Sigmoid colon (tissue), 6 donors: ENCODE measurements at regions not wholly inside any gene's neighbourhood (a gene's known extent, or its start where the extent isn't known, plus 50 kb on each side); places are given as distances from the start of the nearest gene placed in this dataset.

Source experiments
- DNase-seq: peaks from one replicate; pipeline ENCODE4 v3.0.0-alpha.2; 2019
- H3K27ac ChIP-seq, 4 donors: fragments of 200-600 bp; sonication (generic); one replicate each; pipeline ENCODE4 v1.5.1; 2016 to 2019; ENCODE audit warnings: mild to moderate bottlenecking in 1 of 4
- H3K27me3 ChIP-seq, 3 donors: fragments of 200-600 bp; sonication (generic); one replicate each; pipeline ENCODE4 v1.5.1; 2019; ENCODE audit warnings: mild to moderate bottlenecking in 1 of 3
- H3K36me3 ChIP-seq, 4 donors: fragments of 200-600 bp; sonication (generic); one replicate each; pipeline ENCODE4 v1.5.1; 2016 to 2019
- H3K4me1 ChIP-seq, 4 donors: fragments of 200-600 bp; sonication (generic); one replicate each; pipeline ENCODE4 v1.5.1; 2017 to 2019
- H3K4me3 ChIP-seq, 4 donors: fragments of 200-600 bp; sonication (generic); one replicate each; pipeline ENCODE4 v1.5.1; 2017 to 2019; ENCODE audit warnings: mild to moderate bottlenecking in 2 of 4, moderate library complexity in 1 of 4
- H3K9me3 ChIP-seq, 4 donors: fragments of 200-600 bp in 3 of 4; sonication (generic) in 3 of 4; one replicate each; pipeline versions ENCODE4 v1.5.1 to v1.6.1; 2013 to 2019
- EP300 ChIP-seq, 4 donors: sonication (generic); formaldehyde crosslinking; IDR thresholded peaks; one replicate each; pipeline ENCODE4 v1.6.1; 2017; ENCODE audit warnings: antibody characterized with exemption in 4 of 4
- POLR2A ChIP-seq, 2 donors: fragments of 450-650 bp; IDR thresholded peaks; one replicate each; pipeline ENCODE4 v1.6.1; 2016; ENCODE audit warnings: antibody characterized with exemption in 2 of 2, mild to moderate bottlenecking in 2 of 2, moderate library complexity in 2 of 2
- POLR2AphosphoS5 ChIP-seq, 4 donors: sonication (generic); formaldehyde crosslinking; IDR thresholded peaks; one replicate each; pipeline ENCODE4 v1.6.1; 2017; ENCODE audit warnings: antibody characterized with exemption in 4 of 4
- WGBS, 2 donors: extraction: QIAGEN DNeasy Blood & Tissue Kit; methylation state at CpG; one replicate each; pipeline ENCODE4 v1.1.7; 2013; 5-methylcytosine and 5-hydroxymethylcytosine counted together
- intact Hi-C: fragments of 100-400 bp; cut with DNase I; formaldehyde crosslinking; loops from one replicate; pipeline ENCODE4 v1.15.1; 2023
- TF ChIP-seq, protein P1 (sequence below), 4 experiments: fragments of 450-650 bp in 3 of 4; fragments of 200-600 bp in 1 of 4; IDR thresholded peaks; one replicate each; pipeline ENCODE4 v1.5.1; 2016 to 2019; ENCODE audit warnings: antibody characterized with exemption in 4 of 4, mild to moderate bottlenecking in 3 of 4, moderate library complexity in 2 of 4
- donor health status: healthy with polysubstance abuse.
- donor health status: healthy.

DNA sequence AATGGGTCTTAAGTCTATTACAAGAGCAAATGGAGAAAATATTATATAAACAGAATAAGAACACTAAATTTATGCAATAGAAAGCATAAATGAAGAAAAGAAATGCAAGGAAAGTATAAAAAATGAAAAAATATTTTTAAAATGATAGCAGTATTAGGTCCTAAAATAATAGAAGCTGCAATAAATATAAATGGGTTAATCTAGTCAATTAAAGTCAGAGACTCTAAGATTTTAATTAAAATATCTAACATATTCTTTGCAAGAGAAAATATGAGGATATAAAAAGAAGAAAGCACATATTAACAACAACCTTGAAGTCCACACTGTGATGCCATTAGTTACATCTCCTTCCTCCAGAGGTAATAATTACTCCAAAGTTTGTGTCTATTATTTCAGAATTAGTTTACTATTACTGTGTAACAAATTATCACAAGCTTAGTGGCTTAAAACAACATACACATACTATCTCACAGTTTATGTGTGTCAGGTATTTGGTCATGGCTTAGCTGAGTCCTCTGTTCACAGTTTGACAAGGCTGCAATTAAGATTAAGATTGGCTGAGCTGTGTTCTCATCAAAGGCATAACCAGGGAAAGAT lies 174.9 kb downstream of the NAA11 start:
- no peaks in the 10 kb centered on the region for H3K4me1 ChIP-seq
- no peaks in the 10 kb centered on the region for H3K27me3 ChIP-seq
- no peak overlapping the region for H3K4me3 ChIP-seq
- no peak for DNase-seq
- intact Hi-C loops, result no loop called here
- no peaks in the 10 kb centered on the region for H3K36me3 ChIP-seq
- TF ChIP-seq EP300 (IDR thresholded peaks at IDR 0.05) (no peak), POLR2A (IDR thresholded peaks at IDR 0.05) (no peak), POLR2AphosphoS5 (IDR thresholded peaks at IDR 0.05) (no peak)
- TF ChIP-seq, protein P1, sequence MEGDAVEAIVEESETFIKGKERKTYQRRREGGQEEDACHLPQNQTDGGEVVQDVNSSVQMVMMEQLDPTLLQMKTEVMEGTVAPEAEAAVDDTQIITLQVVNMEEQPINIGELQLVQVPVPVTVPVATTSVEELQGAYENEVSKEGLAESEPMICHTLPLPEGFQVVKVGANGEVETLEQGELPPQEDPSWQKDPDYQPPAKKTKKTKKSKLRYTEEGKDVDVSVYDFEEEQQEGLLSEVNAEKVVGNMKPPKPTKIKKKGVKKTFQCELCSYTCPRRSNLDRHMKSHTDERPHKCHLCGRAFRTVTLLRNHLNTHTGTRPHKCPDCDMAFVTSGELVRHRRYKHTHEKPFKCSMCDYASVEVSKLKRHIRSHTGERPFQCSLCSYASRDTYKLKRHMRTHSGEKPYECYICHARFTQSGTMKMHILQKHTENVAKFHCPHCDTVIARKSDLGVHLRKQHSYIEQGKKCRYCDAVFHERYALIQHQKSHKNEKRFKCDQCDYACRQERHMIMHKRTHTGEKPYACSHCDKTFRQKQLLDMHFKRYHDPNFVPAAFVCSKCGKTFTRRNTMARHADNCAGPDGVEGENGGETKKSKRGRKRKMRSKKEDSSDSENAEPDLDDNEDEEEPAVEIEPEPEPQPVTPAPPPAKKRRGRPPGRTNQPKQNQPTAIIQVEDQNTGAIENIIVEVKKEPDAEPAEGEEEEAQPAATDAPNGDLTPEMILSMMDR (IDR thresholded peaks at IDR 0.05), result no peak
- no peak overlapping the region for H3K27ac ChIP-seq
- H3K9me3 ChIP-seq, result peaks cover 0 to 9% (median 2%) of the 10 kb centered on the region in 4 donors

DNA sequence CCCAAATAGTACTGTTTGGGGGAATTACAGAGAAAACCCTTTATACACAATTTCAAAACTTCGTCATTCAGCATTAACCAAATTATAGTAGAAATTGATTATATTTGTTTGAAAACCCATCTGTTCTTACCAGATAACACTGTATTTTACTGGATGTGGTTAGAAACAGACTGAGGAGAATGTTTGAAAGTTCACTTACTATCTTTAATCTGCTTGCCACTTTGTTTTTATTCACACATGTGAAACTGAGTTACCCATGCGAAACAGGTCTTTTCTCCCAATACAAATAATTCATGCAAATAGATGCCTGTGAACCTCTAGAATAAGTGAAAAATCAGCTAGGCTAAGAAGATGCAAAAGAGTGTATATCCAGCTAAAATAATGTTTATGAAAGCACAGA lies 177.5 kb downstream of the NAA11 start:
- Histone ChIP-seq H3K36me3 (no peaks in the 10 kb centered on the region), H3K4me3 (no peak overlapping the region), H3K4me1 (no peaks in the 10 kb centered on the region), H3K9me3 (peaks cover 0 to 13% (median 4%) of the 10 kb centered on the region in 4 donors), H3K27ac (no peak overlapping the region), H3K27me3 (no peaks in the 10 kb centered on the region)
- DNase-seq, result no peak
- 92 to 93% methylated on average over 2 of the region's 2 CpGs for WGBS, 2 donors
- intact Hi-C loops, result no loop called here
- TF ChIP-seq, protein P1 (IDR thresholded peaks at IDR 0.05), result no peak
- TF ChIP-seq EP300 (IDR thresholded peaks at IDR 0.05) (no peak), POLR2A (IDR thresholded peaks at IDR 0.05) (no peak), POLR2AphosphoS5 (IDR thresholded peaks at IDR 0.05) (no peak)

DNA sequence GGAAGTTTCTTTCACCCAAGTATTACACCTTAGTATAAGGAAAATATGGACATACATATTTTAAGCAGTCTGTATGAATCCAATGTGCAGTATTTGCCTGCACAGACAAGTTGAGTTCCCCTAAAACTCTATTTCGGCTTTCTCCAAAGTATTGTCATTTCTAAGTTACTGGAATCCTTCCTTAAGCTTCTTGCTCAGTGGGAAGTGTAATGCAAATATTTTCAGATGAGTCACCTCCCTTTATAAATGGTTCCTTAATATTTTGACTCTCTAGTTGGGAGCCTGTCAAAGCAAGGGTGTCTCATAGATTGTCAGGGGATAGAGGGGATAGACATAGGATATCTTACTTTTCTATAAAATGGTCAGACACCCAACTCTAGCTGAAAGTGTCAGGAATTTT lies 178.6 kb downstream of the NAA11 start:
- no peak overlapping the region for H3K4me3 ChIP-seq
- no peaks in the 10 kb centered on the region for H3K27me3 ChIP-seq
- H3K27ac ChIP-seq, result no peak overlapping the region
- no peaks in the 10 kb centered on the region for H3K4me1 ChIP-seq
- intact Hi-C loops, result no loop called here
- no peak for DNase-seq
- TF ChIP-seq POLR2AphosphoS5 (IDR thresholded peaks at IDR 0.05), result no peak
- no peak for TF ChIP-seq EP300 (IDR thresholded peaks at IDR 0.05)
- no peak for TF ChIP-seq POLR2A (IDR thresholded peaks at IDR 0.05)
- TF ChIP-seq, protein P1 (IDR thresholded peaks at IDR 0.05), result no peak
- H3K36me3 ChIP-seq, result no peaks in the 10 kb centered on the region
- peaks cover 0 to 13% (median 4%) of the 10 kb centered on the region in 4 donors for H3K9me3 ChIP-seq
- 91% methylated on average over 1 of the region's 1 CpG for WGBS, 2 donors

DNA sequence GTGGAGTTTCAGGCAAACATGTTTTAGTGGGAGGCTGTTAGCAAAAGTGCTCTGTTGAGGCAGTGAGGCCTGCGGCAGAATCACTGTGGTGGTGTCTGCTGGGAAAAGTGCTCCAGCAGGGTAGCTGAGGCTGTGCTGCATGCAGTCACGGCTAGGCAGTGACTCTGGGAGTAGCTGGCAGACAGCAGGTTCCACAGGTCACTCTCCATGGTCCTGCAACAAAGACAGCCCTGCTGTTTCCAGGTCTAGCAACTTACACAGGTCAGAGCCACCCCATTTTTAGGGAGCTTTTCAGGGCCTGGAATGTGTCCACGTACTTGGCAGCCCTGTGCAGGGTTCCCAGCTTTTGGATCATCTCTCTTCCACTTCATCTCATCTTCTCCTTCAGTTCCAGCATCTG lies 184.3 kb downstream of the NAA11 start:
- Histone ChIP-seq H3K4me1 (no peaks in the 10 kb centered on the region), H3K36me3 (no peaks in the 10 kb centered on the region), H3K27ac (no peak overlapping the region), H3K27me3 (no peaks in the 10 kb centered on the region), H3K9me3 (peaks cover 0 to 5% (median 1%) of the 10 kb centered on the region in 4 donors), H3K4me3 (no peak overlapping the region)
- TF ChIP-seq POLR2A (IDR thresholded peaks at IDR 0.05), result no peak
- TF ChIP-seq, protein P1 (IDR thresholded peaks at IDR 0.05), result no peak
- TF ChIP-seq POLR2AphosphoS5 (IDR thresholded peaks at IDR 0.05), result no peak
- no peak for TF ChIP-seq EP300 (IDR thresholded peaks at IDR 0.05)
- DNase-seq, result no peak
- intact Hi-C loops, result no loop called here
- 37 to 52% methylated on average over 3 of the region's 3 CpGs for WGBS, 2 donors

DNA sequence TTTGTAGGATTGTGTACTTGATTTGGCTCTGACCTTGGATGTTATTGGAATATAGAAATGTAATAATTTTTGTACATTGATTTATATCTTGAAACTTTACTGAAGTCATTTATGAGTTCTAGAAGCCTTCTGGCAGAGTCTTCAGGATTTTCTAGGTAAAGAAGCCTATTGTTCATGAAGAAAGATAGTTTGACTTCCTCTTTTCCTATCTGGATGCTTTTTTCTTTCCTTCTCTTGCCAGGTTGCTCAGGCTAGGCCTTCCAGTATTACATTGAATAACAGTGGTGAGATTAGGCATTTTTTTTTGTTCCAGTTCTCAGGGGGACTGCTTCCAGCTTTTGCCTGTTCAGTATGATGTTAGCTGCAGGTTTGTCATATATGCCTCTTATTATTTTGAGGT lies 191.1 kb downstream of the NAA11 start:
- Histone ChIP-seq H3K4me3 (no peak overlapping the region), H3K27ac (no peak overlapping the region), H3K4me1 (peaks cover 0 to 9% (median 0%) of the 10 kb centered on the region in 4 donors), H3K9me3 (no peaks in the 10 kb centered on the region), H3K36me3 (no peaks in the 10 kb centered on the region), H3K27me3 (no peaks in the 10 kb centered on the region)
- TF ChIP-seq, protein P1 (IDR thresholded peaks at IDR 0.05), result no peak
- TF ChIP-seq POLR2A (IDR thresholded peaks at IDR 0.05) (no peak), EP300 (IDR thresholded peaks at IDR 0.05) (no peak), POLR2AphosphoS5 (IDR thresholded peaks at IDR 0.05) (no peak)
- intact Hi-C loops, result no loop called here
- no peak for DNase-seq
